Stimulated activated CD4-positive, alpha-beta T cell treated with anti-CD3 and anti-CD28 coated beads, TNF-alpha, amount 100 ng/mL, for 48 hours (primary cell): ENCODE measurements at regions not wholly inside any gene's neighbourhood (a gene's known extent, or its start where the extent isn't known, plus 50 kb on each side); places are given as distances from the start of the nearest gene placed in this dataset.
"Not testable (repeated sequence)": the region's sequence is repeated elsewhere in the genome, so short reads cannot be mapped to it uniquely, and the experiment has no call there.

Experiments used
- DNase-seq, 3 donors: peaks; one replicate each; pipeline ENCODE4 v3.0.0-alpha.2; 2020; ENCODE audit warnings: low read depth in 3 of 3

DNA sequence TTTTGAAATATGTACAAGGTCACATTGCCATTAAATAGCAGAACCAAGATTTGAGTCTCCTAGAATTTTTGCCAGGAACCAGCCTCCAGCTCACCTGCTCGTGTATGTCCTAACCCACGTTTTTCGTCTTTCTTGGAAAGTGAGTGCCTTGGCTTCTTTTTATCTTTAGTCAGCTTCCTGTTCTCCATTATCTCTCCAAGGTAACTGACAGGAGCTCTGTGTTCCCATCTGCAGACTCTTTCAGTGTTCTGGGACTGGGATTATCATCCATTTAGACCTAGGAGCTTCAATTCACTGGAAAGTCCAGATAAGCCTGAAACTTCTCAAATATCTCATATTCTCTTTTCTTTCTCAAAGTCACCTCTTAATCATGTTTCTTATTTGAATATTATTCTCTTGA is 193.7 kb downstream of the ZIC5 start:
- no peak for DNase-seq

DNA sequence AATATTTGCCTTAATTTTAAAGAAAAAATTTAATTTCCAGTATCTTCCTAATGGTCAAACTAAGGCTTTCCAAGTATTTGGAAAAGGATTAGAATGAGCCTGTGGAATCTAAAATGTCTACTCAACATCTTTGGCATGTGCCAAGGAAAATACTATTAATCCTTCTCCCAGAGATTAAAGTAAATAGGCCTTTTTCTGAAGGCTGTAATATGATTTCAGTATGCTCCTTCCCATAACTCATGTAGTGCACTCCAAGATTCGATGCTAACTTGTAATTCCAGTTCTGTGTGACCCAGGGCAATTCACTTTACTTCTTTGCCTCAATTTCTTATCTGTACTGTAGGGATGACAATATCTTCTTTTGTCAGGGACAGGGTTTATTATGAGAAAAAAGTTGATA is 196.9 kb downstream of the ZIC5 start:
- DNase-seq = no peak

DNA sequence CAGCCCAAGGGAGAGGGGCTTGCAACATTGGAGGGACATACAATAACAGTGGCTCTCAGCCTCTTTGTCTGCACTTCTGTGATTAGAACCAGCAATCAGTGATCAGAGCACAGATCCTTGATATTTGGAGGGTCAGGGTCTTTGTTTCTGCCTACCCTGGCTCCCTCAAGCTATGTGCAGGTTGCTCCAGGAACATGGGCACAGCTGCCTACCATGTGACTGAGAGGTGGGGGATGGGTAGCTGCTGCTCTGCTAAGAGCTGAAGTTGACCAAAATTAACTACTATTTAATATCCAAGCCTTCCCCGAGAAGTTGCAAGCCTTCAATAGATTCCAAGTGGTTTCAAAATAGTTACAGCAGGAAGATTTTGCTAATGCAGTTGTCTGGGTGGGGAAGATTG is 202.6 kb downstream of the ZIC5 start:
- DNase-seq = no peak

DNA sequence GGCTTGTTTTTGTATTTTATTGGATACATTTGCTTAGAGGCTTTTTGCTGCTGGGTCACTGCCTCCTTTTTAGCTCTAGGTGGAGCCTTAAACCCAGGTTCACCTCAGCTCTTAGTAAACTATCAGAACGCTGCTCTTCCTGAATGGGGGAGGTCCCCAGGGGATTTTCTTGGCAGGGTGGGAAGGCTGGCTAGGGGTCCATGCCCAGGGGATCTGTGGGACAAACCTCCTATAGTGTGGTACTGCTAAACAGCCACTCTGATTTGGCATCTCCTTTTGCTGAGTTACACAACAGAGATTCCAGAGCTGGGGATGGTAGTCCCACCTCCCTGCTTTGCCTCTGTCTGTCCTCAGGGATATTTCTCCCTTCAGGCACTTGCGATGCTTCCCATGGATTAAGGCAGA is 204.9 kb downstream of the ZIC5 start:
- no peak for DNase-seq

DNA sequence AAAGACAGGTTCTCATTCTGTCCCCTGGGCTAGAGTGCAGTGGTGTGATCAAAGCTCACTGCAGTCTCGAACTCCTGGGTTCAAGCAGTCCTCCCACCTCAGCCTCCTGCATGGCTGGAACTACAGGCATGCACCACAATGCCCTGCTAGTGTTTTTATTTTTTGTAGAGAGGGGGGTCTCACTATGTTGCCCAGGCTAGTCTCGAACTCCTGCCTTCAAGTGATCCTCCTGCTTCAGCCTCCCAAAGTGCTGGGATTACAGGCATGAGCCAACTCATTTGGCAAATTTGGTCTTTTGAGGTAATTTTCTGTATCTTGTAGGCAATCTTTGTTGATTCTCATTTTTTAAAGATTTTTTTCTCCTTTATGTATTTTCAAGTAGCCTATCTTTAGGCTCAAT is 205.7 kb downstream of the ZIC5 start:
- no peak for DNase-seq

GRCh38 chr13:99760456-99760855 is 211.1 kb downstream of the ZIC5 start:
- DNase-seq = no peak

DNA sequence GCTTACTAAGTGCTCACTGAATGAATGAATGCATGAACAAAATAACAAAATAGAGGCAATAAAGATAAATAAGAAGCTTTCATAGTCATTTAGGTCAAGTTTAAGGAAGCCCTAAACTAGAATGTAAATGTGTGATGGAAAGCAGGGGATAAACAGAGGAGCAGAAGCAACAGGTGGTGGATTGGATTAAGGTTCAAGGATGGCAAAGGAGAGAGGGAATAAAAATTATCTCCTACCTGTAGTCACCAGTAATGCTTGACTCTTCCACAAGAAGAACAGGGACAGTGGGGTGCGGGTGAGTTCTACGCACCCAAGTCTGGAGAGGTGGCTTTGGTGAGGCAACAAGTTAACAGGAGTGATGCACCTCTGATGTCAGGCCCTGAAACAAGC is 212.4 kb downstream of the ZIC5 start:
- no peak for DNase-seq

- no peak for DNase-seq
Observed at GRCh38 chr13:99758460-99759162, 213.0 kb downstream of the ZIC5 start.

DNA sequence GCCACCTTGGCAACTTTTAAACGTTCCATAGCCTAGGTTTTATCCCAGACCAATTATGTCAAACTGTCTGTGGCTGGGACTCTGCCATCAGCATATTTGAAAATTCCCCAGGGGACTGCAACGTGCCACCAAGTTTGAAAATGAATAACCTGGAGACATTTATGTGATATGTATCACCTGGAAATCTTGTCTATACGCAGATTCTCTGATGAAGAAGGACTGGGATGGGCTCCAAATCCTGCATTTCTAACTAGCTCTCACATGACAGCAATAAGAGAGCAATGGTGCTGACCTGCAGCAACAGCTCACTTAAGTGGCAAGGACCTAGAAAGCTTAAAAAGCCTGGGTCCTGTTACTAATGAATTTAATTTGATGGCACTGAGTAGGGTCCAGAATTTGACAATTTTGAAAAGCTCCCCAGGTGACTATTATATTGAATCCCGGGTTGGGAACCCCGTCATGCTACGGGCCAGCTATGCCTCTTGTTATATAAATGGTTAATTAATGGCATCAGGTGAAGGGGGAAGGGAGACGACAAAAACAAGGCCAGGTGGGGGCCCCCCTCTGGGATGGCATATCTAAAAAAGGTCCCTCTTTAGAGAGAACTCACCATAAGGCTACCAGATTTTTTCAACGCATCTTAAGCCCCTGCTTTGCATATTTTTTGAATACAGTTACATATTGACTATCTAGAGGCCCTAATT is 213.7 kb downstream of the ZIC5 start:
- DNase-seq = no peak

DNA sequence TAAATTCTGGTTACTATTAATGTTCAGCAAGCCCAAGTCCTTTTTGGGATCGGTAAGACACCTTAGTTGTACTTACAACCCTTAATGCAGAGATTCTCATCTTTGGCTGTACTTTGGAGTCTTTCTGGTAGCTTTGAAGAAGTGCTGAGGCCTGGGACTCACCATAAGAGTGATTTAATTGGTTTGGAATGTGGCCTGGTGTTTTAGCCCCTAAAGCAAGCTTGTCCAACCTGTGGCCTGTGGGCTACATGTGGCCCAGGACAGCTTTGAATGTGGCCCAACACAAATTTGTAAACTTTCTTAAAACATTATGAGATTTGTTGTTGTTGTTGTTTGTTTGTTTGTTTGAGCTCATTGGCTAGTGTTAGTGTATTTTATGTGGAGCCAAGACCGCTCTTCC is 215.3 kb downstream of the ZIC5 start:
- DNase-seq = no peak

DNA sequence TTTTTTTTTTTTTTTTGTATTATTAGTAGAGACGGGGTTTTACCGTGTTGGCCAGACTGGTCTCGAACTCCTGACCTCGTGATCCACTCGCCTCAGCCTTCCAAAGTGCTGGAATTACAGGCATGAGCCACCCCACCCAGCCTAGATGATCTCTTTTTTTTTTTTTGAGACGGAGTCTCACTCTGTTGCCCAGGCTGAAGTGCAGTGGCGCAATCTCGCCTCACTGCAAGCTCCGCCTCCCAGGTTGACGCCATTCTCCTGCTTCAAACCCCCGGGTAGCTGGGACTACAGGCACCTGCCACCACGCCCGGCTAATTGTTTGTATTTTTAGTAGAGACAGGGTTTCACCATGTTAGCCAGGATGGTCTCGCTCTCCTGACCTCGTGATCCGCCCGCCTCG is 216.8 kb downstream of the ZIC5 start:
- DNase-seq = not testable (repeated sequence)

DNA sequence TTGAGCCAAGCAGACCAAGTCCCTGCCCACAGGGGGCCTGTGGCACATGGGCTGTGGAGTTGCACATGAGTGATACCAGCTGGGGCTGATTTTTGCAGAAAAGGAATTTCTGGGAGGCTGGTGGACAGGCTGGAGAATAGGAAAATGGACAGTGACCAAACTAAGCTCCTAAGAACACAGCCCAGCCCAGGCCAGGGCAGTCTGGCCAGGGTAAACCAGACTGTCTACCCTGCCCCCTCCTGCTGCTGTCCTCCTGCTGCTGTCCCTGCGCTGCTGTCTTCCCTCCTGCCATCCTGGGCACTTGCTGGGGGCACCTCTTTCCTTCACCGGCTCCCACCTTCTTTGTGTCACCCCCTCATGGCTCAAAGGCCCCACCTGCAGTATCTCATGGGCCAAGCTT is 219.2 kb downstream of the ZIC5 start:
- DNase-seq = no peak

GRCh38 chr13:99751517-99752199 is 219.9 kb downstream of the ZIC5 start:
- no peak for DNase-seq

DNA sequence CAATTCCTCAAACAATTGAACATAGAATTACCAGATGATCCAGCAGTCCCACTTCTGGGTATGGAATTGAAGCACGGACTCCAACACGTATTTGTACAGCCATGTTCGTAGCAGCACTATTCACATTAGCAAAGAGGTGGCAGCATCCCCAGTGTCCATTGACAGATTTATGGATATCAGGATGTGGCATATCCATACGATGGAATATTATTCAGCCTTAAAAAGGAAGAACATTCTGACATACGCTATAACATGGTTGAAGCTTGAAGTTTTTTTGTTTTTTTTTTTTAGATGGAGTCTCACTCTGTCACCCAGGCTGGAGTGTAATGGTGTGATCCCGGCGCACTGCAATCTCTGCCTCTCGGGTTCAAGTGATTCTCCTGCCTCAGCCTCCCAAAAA is 220.6 kb downstream of the ZIC5 start:
- DNase-seq = no peak

- no peak for DNase-seq
Observed at GRCh38 chr13:99749271-99750019, 222.1 kb downstream of the ZIC5 start.

DNA sequence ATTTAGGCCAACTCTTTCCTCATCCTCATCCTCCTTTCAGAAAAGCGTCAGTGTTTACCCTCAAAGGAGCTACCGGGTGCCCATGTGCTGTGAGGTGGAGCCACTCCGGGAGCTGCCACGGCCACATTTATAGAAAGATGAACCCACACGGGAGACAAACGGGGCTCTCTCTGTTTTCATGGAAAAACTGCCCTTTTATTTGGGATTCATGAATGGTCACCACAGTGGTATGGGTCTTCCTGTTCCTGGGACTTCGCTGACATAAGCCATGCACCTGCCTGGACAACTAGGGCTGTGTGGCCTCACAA is 224.2 kb downstream of the ZIC5 start:
- no peak for DNase-seq

DNA sequence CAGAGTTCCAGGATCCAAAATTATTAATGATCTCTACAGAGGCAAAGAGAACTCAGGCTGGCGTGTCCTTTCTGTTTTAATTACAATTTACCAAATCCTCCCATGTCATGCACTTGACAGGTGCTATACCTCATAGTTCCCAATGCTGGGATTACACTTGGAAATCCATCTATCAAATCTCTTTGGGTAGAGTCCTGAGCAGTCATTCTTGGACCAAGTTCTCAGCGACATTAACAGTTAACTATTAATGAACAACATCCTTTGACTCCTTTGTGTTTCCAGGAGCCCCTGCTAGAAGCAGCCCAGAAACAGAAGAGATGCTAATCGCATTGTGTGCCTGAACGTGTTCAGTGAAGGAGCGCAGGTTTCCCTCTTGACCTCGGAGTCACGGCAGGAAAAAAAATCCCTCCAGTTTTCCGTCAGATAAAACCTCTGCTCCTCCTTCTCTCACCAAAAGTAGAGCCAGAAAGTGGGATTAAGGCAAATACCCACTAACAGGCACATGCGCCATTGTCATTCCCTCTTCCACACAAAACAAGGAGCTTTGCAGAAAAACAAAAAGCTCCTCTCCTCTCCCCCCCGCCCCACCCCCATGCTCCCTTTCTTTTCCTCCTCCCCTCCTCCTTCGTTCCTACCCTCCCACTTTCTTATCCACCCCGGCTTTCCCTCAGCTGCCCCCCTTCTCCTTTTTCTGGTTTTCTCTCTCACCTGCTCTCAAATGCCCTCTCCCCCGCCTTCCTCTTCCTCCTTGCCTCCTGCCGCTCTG is 224.7 kb downstream of the ZIC5 start:
- no peak for DNase-seq

DNA sequence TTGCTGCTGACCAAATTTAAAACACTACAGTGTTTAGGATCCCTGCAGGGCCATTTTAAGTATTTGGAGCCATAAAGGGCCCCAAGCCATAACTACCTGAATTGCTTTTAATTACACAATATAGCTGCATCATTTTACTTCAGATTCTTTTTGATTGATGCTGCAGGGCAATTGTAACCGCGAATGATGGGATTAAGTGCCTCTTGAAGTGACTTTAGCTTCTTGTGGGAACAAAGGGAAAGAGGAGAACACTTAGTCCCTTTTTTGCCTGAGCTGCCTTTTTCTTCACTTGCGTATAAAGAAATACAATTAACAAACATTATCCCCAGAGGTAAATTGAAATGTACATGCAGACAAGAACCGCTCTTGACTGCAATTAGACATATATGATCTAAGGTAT is 228.5 kb downstream of the ZIC5 start:
- no peak for DNase-seq

GRCh38 chr13:99741960-99742359 is 229.6 kb downstream of the ZIC5 start:
- DNase-seq = no peak

- DNase-seq = no peak
Observed at GRCh38 chr13:99740251-99740979, 231.2 kb downstream of the ZIC5 start.

DNA sequence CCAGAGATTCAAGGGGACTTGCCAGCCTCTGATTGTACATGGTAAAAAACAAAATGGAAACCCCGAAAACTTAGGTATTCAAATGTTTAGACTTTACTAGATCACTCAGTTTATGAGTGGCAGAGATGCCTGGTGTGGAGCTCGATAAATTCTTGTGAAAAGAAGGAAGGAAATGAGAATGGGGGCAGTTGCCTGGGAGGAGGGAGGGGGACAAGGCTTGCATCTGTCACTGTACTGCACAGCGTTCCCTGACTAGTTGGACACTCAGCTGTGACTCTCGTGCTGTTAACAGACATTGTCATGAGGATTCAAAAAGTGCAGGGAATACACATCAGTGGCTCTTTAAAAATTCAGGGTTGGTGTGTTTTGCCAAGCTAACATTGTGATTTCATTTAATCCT is 232.9 kb downstream of the ZIC5 start:
- no peak for DNase-seq
